Hindlimb muscle (tissue), 1 donor: ENCODE measurements at regions not wholly inside any gene's neighbourhood (a gene's known extent, or its start where the extent isn't known, plus 50 kb on each side); places are given as distances from the start of the nearest gene placed in this dataset.
"Not testable (repeated sequence)": the region's sequence is repeated elsewhere in the genome, so short reads cannot be mapped to it uniquely, and the experiment has no call there.

Experiments
- DNase-seq: peaks from one replicate; pipeline ENCODE4 v3.0.0-alpha.2; 2013

GRCh38 chr4:86413426-86413825, 53.6 kb upstream of the MAPK10 start:
- DNase-seq, result not testable (repeated sequence)

GRCh38 chr4:86414686-86415085, 54.8 kb upstream of the MAPK10 start:
- DNase-seq, result no peak

GRCh38 chr4:86416081-86416480, 56.2 kb upstream of the MAPK10 start:
- DNase-seq, result no peak

- no peak for DNase-seq
Measured at GRCh38 chr4:86421461-86421860, 61.6 kb upstream of the MAPK10 start.

GRCh38 chr4:86431543-86432116, 71.8 kb upstream of the MAPK10 start:
- DNase-seq, result no peak

GRCh38 chr4:86432559-86433134, 72.8 kb upstream of the MAPK10 start:
- DNase-seq, result no peak

- DNase-seq, result no peak
Measured at GRCh38 chr4:86439293-86439692, 79.4 kb upstream of the MAPK10 start.

- no peak for DNase-seq
Measured at GRCh38 chr4:86441175-86441936, 81.5 kb upstream of the MAPK10 start.

GRCh38 chr4:86442881-86443280, 83.0 kb upstream of the MAPK10 start:
- no peak for DNase-seq

GRCh38 chr4:86443495-86443894, 83.6 kb upstream of the MAPK10 start:
- no peak for DNase-seq

GRCh38 chr4:86446996-86447395, 87.1 kb upstream of the MAPK10 start:
- no peak for DNase-seq

- no peak for DNase-seq
Measured at GRCh38 chr4:86448871-86449270, 89.0 kb upstream of the MAPK10 start.

- no peak for DNase-seq
Measured at GRCh38 chr4:86449746-86450588, 90.1 kb upstream of the MAPK10 start.

GRCh38 chr4:86450861-86451260, 91.0 kb upstream of the MAPK10 start:
- no peak for DNase-seq

- no peak for DNase-seq
Measured at GRCh38 chr4:86451560-86452330, 91.9 kb upstream of the MAPK10 start.

- DNase-seq, result no peak
Measured at GRCh38 chr4:86452422-86452891, 92.6 kb upstream of the MAPK10 start.

GRCh38 chr4:86452924-86453531, 93.2 kb upstream of the MAPK10 start:
- no peak for DNase-seq

- DNase-seq, result not testable (repeated sequence)
Measured at GRCh38 chr4:86453611-86454072, 93.8 kb upstream of the MAPK10 start.

GRCh38 chr4:86461849-86462248, 102.0 kb upstream of the MAPK10 start:
- DNase-seq, result no peak

- no peak for DNase-seq
Measured at GRCh38 chr4:86472377-86473019, 112.6 kb upstream of the MAPK10 start.

- not testable (repeated sequence) for DNase-seq
Measured at GRCh38 chr4:86478151-86478550, 116.0 kb upstream of the PTPN13 start.
